Endothelial cell (in vitro differentiated cells): ENCODE measurements at regions not wholly inside any gene's neighbourhood (a gene's known extent, or its start where the extent isn't known, plus 50 kb on each side); places are given as distances from the start of the nearest gene placed in this dataset.

Experiments used
- DNase-seq: peaks from one replicate; pipeline ENCODE4 v3.0.0; 2021; ENCODE audit warnings: low spot score
- H3K27ac Mint-ChIP-seq: one replicate; pipeline ENCODE4 v1.8.0; 2021; ENCODE audit warnings: mixed read lengths, inconsistent platforms; ENCODE audit not compliant: unreplicated experiment
- H3K27me3 Mint-ChIP-seq: one replicate; pipeline ENCODE4 v1.8.0; 2021; ENCODE audit warnings: mild to moderate bottlenecking, moderate library complexity, mixed read lengths, inconsistent platforms; ENCODE audit not compliant: unreplicated experiment
- H3K36me3 Mint-ChIP-seq: one replicate; pipeline ENCODE4 v1.8.0; 2021; ENCODE audit warnings: mild to moderate bottlenecking, low read depth, mixed read lengths, inconsistent platforms; ENCODE audit not compliant: unreplicated experiment
- H3K4me1 Mint-ChIP-seq: one replicate; pipeline ENCODE4 v1.8.0; 2021; ENCODE audit warnings: mild to moderate bottlenecking, mixed read lengths, inconsistent platforms; ENCODE audit not compliant: unreplicated experiment
- H3K4me3 Mint-ChIP-seq: one replicate; pipeline ENCODE4 v1.8.0; 2021; ENCODE audit warnings: mild to moderate bottlenecking, mixed read lengths, inconsistent platforms; ENCODE audit not compliant: unreplicated experiment
- H3K9me3 Mint-ChIP-seq: one replicate; pipeline ENCODE4 v1.8.0; 2021; ENCODE audit warnings: mixed read lengths, inconsistent platforms; ENCODE audit not compliant: unreplicated experiment
- TF ChIP-seq, protein P1 (sequence below): fragments of 200-600 bp; sonication (generic); IDR thresholded peaks from one replicate; pipeline ENCODE4 v1.5.0; 2021; ENCODE audit warnings: antibody characterized with exemption; ENCODE audit not compliant: unreplicated experiment

DNA sequence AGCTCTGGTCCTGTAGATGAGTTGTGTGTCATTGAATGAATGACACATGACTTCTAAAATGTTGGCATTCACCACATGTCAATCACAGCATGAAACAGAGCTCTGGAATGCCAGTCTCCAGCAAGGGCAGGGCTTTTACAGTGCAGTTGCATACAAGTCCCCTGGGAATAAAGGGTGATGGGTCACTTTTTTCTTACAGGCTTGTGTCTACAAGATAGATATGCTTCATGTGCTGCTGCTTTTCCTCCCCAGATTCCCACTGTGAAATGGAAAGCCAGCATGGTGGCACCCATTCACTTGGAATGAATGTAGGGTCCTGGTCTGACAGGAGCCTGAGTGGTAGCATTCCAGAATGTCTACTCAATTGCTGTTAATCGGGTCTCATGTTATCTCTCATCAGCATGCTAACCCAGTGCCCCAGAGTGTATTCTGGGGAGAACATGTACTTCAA is 159.1 kb upstream of the KIT start:
- no peak overlapping the region for H3K4me3 Mint-ChIP-seq
- H3K36me3 Mint-ChIP-seq = no peaks in the 10 kb centered on the region
- TF ChIP-seq, protein P1, sequence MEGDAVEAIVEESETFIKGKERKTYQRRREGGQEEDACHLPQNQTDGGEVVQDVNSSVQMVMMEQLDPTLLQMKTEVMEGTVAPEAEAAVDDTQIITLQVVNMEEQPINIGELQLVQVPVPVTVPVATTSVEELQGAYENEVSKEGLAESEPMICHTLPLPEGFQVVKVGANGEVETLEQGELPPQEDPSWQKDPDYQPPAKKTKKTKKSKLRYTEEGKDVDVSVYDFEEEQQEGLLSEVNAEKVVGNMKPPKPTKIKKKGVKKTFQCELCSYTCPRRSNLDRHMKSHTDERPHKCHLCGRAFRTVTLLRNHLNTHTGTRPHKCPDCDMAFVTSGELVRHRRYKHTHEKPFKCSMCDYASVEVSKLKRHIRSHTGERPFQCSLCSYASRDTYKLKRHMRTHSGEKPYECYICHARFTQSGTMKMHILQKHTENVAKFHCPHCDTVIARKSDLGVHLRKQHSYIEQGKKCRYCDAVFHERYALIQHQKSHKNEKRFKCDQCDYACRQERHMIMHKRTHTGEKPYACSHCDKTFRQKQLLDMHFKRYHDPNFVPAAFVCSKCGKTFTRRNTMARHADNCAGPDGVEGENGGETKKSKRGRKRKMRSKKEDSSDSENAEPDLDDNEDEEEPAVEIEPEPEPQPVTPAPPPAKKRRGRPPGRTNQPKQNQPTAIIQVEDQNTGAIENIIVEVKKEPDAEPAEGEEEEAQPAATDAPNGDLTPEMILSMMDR = no peak
- H3K4me1 Mint-ChIP-seq = no peaks in the 10 kb centered on the region
- no peak for DNase-seq
- H3K9me3 Mint-ChIP-seq = no peaks in the 10 kb centered on the region
- H3K27me3 Mint-ChIP-seq = no peaks in the 10 kb centered on the region
- H3K27ac Mint-ChIP-seq = no peak overlapping the region

DNA sequence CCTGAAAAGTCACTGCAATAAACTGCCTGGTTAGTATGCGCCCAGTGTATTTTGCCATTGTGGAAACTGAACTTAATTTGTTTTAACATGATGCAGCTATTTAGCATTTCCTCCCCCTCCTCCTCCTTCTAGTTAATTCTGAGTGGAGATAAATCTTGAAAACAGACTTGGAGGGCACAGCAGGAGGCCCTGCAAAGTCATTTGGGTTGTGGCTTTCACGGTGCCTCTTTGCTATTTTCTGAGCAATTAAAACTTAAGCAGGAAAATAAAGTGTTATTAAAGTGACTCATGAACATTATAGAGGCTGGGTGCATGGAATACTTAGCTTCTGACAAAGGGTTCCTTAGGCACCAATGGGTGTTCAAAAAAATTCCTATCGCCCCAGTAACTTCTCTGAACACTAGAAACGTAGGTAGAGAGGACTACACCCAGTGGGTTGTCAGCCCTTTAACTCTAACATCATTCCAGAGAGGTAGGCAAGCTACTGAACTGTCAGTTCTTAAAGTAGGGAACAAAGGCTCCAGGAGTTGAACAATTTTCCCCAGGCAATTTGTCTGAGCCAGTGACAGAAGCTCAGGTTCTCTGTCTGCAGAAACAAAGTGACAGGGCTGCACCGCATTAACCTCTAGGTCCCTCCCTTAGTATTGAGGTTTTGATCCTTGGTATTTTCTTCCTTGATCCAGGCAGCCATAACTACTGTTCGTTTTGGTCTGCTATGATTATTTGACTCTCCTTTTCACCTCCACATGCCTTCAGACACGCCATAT is 158.3 kb upstream of the KIT start:
- Mint-ChIP-seq H3K9me3 (no peaks in the 10 kb centered on the region), H3K36me3 (no peaks in the 10 kb centered on the region), H3K4me3 (no peak overlapping the region), H3K4me1 (no peaks in the 10 kb centered on the region), H3K27ac (no peak overlapping the region), H3K27me3 (no peaks in the 10 kb centered on the region)
- no peak for DNase-seq
- TF ChIP-seq, protein P1 = no peak

DNA sequence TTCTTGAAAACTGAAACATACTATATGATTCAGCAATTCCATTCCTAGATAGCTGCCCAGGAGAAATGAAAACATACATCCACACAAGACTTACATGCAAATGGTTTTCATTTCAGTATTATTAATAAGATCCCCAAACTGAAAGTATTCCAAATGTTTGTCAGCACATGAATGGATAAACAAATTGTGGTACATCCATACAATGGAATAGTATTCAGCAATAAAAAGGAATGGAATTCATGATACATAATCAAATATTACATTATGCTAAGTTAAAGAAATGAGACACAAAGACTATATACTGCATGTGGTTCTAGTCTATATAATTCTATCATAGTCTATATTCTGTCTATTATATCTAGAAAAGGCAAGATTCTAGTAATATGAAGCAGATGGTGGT is 152.4 kb upstream of the KIT start:
- no peak overlapping the region for H3K27ac Mint-ChIP-seq
- H3K9me3 Mint-ChIP-seq = no peaks in the 10 kb centered on the region
- no peak for DNase-seq
- no peak overlapping the region for H3K4me3 Mint-ChIP-seq
- H3K4me1 Mint-ChIP-seq = no peaks in the 10 kb centered on the region
- no peaks in the 10 kb centered on the region for H3K36me3 Mint-ChIP-seq
- H3K27me3 Mint-ChIP-seq = no peaks in the 10 kb centered on the region
- TF ChIP-seq, protein P1 = no peak

DNA sequence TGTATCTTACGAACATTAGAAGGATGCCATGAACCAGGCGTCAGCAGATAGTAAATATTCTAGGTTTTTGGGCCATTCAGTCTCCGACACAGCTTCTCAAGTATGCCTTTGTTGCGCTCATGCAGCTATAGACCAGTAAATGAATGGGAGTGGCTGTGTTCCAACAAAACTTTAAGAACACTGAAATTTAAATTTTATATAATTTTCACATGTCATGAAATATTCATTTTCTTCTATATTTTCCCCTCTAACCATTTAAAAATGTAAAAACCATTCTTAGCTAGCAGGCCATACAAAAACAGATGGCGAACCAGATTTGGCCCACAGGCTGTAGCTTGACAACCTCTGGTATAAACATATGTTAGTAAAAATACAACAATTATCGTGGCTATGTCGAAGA is 151.8 kb upstream of the KIT start:
- TF ChIP-seq, protein P1 = no peak
- H3K36me3 Mint-ChIP-seq = no peaks in the 10 kb centered on the region
- no peaks in the 10 kb centered on the region for H3K9me3 Mint-ChIP-seq
- DNase-seq = no peak
- H3K27me3 Mint-ChIP-seq = no peaks in the 10 kb centered on the region
- H3K27ac Mint-ChIP-seq = no peak overlapping the region
- H3K4me1 Mint-ChIP-seq = no peaks in the 10 kb centered on the region
- no peak overlapping the region for H3K4me3 Mint-ChIP-seq

DNA sequence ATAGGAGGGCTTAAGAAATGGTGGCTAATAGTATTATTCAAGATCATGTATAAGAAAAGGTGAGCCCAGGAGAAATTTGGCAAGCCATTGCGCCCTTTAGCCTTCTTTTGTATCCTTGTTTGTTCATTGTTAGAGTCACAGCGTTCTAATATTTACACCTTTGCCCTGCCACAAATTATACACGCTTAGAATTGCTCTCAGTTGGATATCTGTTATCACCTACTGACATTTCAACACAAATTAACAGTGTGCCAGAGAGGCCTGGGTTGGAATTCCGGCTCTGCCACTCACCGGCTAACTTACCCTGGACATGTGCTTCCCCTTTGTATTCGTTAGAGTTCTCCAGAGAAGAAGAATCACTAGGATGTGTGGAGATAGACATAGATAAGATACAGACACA is 148.7 kb upstream of the KIT start:
- peaks cover 2% of the 10 kb centered on the region for H3K27me3 Mint-ChIP-seq
- H3K9me3 Mint-ChIP-seq = no peaks in the 10 kb centered on the region
- no peaks in the 10 kb centered on the region for H3K4me1 Mint-ChIP-seq
- H3K27ac Mint-ChIP-seq = no peak overlapping the region
- DNase-seq = no peak
- TF ChIP-seq, protein P1 = no peak
- no peaks in the 10 kb centered on the region for H3K36me3 Mint-ChIP-seq
- H3K4me3 Mint-ChIP-seq = no peak overlapping the region
